Suppressor macrophage treated with lipopolysaccharide for 4 hours (primary cell): ENCODE measurements at regions not wholly inside any gene's neighbourhood (a gene's known extent, or its start where the extent isn't known, plus 50 kb on each side); places are given as distances from the start of the nearest gene placed in this dataset.

Experiments used
- DNase-seq: peaks from one replicate; pipeline ENCODE4 v3.0.0-alpha.2; 2020

DNA sequence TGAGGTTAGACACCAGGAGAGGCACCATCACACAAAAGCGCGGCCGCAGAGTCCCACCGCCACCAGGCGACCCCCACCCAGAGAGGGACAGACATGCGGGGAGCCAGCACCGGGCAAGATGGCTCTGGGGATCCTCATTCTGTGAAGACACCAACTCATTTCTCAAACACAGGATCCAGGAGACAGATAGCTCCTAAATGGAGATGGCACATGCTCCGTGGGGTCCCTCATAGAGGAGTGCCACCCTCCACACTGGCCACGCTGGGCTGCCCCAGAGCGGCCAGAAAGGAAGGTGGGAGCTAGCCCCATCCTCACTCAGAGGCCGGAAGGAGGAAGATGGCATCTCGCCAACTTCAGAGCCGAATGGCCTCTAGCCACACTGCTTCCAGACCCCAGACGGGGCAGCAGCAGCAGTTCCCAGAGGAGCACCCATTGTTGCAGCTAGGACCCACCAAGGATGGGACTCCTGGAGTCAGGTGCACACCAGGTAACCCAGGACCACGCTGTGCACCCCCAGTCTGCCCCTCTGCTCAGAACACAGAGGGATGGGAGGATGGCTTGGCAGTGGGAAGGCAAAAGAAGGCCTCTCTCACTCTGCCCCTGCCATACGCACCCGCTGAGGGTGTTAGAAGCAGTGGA, 78.6 kb downstream of the ZIC5 start:
- DNase-seq = no peak

DNA sequence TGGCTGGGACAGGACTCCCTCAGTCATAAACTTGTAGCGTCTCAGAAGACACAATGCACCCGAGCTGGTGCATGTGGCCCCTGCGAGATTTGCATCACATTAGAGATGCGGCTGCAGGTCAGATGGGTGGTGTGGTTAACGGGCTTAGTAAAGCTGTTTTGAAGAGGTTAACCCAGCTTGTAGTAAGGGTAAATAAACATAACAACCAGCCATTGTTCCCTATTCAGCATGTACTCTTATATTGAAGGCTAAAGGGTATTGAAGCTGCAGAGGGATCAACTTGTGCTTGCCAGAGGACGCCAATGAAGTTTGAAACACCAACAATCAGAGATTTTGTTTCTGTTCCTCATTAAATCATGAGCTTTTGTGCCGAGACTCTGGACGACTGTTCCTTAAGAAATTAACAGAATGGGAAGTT, 79.4 kb downstream of the ZIC5 start:
- DNase-seq = no peak

DNA sequence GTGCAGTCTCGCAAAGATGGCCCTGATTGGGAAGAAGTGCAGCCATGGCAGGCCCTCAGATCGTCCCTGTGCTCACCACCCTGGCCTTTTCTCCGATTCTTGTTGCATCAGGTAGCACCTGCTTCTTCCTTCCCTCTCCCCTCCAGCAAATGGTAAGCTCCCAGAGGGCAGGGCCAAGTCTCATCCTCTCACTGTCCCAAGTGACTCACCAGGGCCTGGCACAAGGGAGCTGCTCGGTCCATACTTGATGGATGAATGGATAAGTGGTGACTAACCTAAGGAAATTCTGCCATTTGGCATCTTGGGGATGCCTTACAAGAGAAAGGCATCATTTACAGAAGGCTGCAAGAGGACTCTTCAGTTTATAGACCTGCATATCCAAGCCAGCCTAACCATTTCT, 84.9 kb downstream of the ZIC5 start:
- no peak for DNase-seq

DNA sequence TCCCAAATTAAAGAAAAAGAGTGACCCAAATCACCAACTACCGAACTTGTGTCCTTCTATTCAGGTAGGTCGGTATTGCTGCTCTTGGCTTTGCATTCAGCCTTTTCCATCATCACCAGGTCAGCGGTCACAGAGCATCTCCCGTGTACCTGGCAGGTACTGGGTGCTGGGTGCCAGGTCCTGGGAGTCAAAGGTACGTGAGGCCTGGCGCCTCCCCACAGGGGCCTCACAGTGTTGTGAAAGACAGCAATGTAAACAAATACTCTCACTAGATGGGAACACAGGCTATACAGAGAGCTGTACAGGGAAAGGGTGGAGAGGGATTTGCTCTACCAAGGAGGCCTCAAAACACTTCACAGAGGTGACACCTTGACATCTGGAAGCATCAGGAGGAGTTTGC, 86.7 kb downstream of the ZIC5 start:
- DNase-seq = no peak

DNA sequence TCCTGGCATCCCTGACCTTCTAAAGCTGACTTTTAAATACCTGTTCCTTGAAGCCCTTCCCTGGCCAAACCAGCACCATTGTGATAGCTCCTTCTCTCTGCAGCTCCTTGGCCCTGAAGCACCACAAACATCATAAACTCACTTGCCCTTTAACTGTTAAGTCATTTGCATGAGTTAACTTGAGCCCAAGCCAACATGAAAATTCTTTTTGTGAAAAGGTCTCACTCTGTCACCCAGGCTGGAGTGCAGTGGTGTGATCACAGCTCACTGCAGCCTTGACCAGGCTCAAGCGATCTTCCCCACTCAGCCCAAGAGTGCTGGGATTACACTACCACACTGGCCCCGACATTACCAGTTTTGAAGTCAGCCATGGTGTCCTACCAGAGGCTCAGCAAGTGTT, 87.8 kb downstream of the ZIC5 start:
- no peak for DNase-seq

DNA sequence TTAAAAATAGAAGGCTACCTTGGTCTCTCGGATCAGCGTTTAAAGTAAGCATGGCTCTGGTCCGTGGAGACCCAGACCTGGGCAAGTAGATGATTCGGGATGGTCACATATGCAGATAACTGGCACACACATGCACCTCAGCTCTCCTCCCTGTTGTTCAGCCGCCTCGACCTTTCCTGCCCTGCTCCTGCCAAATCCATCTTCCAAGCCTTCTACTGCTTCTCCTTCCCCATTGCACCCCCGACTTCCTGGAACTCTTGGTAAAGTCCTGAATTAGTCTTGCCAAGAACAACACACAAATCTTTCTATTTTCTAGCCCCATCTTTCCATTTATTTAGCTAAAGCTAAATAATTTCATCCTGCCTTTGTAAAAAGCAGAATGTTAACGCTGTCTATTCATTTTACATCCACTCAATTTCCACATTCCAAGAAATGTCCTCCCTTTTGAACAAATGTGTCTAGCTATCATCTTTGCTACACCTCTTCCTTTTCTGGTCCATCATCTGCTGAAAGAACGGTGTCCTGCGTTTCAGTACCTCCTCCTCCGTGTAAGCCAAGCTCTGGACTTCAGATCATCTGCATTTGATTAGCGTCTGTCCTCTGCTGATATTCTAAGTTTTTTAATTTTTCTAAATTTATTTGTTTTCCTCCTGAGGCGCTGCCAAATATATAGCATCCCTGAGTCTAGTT, 92.5 kb downstream of the ZIC5 start:
- DNase-seq = no peak

DNA sequence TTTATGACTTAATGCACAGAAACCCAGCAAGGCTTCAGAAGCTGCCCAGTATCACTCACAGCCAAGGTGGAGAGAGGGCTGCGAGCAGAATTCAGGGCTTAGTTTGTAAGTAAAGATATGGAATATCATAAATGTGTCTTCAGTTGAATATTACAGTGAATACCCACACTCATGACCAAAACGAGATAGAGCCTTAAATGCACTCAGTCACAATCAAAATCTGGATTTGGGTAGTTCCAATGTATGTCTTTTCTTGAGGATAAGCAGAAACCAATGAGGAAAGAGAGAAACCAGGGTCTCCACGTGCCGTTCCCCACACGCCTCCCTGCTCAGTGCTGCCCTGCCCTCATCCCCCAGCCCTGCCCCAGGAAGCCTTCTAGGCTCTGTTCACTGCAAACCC, 94.9 kb downstream of the ZIC5 start:
- no peak for DNase-seq

DNA sequence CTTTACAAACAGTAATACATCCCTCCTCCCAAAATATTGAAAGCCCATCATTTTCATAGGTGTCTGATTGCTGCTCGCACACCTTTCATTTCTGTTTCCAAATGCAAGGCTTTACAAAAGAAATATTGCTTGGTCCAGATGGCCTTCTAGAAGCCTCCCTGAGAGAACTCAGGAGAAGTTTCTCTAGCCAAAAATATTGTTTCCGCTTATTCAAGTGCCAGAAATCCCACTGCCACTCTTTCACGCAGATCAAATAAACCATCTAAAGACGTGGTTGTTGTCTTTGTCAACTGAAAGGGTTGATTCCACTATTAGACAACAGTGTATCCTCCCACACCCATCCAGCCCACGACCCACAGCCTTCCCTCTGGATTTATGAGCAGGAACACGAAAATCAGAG, 96.2 kb downstream of the ZIC5 start:
- DNase-seq = no peak

DNA sequence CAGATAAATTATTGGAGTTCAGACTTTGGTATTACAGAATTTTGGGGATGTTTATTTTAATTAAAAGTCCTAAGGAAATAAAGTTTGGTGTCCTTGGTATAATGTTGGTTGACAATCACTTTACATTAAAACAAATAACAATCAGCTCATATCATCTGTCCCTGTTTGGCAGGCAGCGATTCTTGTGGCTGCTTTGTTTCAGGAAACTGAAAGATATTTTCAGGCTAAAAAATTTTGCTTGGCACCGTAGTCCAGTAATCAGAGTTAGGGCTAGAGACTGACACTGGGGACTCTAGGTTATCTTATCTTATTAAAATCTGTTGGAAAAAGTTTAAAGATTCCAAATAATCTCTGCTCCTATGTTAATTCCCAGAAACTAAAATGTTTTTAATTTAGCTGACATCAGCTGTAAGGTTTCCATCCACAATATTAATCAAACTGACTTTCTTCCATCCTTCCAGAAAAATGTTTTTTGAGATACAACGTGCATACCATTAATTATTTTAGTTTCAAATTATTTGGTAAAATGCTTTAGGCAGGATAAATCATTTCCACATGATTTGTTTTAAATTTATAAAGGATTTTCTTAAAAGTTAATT, 97.6 kb downstream of the ZIC5 start:
- DNase-seq = no peak

DNA sequence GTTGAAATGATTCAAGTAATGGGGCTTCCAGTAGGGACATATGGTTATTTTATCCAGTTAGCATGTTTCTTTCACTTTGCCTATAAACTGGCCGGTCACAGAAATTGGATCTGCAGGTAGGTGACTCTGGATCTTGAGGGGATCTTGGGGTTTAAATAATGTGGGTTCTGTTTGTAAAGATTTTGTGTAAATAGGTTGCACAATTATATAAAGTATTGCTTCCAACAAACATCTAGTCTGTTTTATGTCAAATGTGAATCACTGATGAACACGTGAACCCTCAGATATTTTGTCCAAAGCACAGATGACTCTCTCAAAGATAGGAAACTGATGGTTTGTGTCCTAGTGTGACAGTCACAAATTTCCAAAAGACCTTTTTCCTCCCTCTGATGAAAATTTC, 98.4 kb downstream of the ZIC5 start:
- DNase-seq = no peak

DNA sequence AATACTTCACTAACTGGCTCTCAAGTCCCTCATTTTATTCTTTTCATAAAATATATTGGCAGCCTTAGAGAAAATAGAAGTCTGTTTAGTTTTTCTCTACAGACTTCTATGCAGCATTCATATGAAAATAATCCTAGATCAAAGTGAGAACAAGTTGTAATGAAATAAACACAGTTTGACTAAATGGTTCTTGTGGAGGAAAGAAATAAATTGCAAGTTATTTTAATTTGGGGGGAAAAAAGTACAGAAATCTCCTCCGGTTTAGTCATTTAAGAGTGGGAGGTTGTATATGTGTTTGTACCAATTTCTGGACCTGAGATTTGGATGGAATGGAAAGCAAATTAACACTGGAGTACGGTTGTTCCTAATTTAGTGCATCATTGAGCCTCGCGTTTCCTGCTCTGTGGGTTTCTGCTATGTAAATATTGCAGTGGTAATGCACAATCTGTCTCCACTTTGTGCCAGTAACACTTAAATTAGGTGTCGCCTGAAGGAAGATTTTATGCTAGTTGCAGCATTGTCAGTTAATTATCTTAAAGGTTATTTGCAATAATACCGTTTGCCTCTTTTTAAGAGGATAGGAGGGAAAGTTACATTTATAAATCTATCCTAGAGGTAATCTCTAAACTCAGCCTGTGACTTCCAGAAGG, 100.2 kb downstream of the ZIC5 start:
- DNase-seq = no peak

DNA sequence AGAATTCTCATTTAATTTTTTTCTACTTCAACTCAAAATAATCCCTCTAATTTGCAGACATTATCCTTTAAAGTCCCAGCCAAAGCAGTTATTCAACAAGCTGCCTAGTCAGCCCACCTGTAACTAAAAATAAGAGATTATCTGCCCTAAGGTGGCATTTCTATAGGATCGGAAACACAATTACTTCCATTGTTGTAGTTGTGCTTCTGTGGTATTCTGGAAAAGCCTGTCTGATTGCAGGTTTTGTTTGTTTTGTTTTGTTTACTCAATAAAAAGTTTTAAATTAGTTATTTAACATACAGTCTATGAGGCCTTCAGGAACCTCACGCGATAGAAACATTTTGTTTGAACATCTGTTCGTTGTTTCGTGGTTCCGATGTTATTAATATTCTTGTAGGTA, 101.0 kb downstream of the ZIC5 start:
- no peak for DNase-seq

DNA sequence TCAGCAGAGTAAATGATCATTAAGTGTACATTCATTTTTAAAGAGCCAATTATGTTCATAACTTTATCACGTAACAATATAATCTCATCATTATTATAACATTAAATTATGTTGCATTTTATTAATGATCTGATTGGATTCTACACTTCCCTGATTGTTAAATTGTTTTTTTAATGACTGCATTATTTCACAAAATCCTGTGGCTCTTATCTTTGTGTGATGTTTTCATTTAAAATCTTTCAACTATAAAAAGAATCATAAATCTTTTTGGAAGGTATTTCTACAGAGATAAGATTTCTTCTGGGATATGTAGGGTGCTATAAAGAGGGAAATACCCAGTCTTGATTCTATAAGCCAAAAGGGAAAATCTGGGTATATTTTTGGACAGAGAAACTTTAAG, 101.7 kb downstream of the ZIC5 start:
- no peak for DNase-seq

DNA sequence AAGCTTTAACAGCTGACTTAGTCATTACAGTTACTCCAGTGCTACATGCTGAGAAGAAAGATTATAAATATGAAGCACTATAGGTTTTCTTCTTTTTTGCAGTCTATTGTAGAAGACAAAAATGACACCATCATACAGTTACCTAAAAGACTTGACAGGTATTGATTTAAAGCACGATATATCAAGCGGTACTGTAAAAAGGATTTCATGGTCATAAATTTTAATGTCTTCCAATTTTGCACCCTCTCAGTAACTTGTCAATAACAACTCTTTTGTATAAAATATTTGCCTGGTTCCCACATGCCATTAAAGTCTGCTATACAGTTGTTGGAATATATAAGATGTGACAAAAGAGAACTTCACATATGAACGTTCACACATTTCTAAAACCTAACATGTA, 102.8 kb downstream of the ZIC5 start:
- no peak for DNase-seq

DNA sequence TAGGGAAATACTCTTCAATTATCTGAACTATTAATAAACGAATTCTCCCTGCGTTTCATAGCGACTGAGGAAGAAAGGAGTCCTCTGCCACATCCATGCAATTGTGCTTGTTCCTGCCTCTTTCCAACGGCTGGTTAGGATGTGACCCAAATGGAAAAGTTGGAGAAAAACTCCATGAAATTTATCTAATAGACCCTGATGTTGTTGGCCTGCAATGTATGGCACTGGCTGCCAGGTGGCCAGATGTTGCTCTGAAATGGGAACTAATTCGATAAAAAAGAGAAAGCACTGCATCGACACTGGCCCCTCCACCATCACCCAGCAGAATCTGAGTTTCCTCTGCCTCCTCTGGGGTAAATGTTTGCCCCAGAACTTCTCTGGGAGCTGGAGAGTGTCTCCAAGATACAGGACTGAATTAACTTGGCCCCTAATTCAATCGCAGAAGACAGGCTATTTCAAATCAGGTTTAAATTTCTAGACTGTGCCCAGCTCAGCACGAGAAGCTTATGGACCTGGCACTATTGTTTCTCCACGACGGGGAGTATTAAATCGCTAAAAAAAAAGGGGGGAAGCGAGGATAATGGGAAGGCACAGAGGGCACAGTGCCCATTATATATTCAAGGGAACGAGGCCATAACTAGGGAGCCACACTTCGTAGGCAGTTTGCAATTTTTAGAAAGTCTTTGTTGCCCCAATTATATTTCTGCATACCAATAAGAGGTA, 103.9 kb downstream of the ZIC5 start:
- no peak for DNase-seq

DNA sequence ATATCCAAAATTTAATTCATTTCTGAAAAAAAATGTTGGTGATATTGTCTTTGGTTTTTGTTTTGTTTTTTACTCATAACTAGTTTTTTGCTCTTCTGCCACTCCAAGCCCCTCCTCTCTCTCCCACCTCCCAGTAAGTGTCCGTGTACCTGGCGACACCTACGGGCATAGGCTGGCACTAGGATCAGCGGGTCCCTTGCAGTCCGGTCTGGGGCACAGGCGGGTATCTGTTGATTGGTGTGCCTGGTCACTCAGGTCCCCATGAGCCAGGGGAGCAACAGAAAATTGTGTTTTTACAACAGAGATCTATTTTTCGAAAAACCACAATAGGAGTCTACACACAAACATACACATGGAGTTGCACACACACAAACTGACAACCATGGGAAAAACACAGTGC, 104.8 kb downstream of the ZIC5 start:
- DNase-seq = no peak

DNA sequence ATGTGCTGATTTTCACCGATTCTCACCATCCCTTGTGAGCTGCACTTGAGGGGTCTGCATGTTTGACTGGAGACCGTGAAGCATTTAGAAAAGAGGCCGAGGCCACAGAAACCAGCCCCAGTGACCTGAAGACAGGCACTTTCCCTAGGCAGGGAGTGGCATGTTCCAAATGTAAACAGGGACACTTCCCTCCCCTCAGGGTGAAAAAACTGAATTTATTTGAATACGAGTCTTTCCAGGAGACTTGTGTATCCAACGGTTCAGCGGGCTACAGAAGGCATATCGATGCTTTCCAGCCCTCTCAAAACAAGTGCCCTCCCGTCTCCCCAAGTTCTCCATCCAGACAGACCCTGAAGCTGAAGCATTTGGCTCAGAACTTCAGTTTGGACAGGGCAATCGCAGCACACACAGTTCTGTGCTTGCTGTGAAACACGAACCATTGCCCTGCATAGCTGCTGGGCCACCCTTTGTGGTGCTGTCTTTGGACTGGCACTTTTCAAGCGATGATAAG, 106.1 kb downstream of the ZIC5 start:
- no peak for DNase-seq

DNA sequence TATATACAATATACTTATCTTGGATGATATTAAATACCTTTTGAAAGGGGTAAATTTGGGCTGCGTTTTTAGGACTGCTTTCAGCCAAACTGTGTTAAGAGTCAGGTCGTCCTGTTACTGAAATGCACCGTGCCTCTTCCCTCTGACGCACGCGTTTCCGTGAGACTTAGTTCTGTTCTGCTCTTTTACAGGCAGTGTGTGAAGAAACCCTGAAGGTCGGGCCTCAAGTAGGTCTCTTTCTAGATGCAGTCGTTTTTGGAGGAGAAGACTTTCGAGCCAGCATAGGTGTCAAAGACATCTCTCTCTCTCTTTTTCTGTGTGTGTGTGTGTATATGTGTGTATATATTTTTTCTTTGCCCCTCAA, 107.0 kb downstream of the ZIC5 start:
- DNase-seq = no peak

DNA sequence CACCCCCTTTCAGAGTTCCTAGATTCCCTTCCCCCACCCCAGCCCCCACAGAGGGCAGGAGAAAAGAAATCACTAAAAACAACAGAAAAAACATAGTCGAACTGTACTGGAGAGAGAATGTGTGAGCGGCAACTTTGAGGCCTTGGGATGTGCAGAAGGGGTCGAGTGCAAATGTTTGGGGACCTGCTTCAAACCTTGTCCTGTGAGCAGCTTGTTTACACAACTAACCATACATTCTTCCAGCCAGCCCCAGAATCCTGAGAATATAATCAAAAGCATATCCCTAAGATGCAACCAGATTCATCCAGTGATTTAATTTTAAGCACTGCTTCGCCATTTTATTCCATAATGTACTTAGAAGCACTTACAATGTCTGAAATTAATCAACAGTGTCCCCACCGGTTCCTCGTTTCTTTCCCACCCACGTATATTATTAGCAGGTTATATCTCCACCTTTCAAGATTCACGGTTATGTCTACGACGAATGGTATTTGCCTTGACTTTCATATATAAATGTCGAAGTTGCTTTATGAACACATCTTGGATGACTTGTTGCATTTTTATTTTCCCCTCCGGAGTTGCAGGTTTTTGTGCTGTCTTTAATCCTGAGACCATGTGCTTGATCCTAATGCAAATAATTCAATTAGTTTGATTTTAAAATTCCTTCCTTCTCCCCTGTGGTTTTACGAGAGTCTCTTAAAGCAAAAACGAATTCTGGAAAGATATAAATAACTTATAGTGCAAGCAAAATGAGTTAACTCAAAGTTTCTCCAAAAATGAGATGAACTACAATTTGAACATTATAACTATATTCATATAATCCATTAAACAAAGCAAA, 107.6 kb downstream of the ZIC5 start:
- DNase-seq = no peak

DNA sequence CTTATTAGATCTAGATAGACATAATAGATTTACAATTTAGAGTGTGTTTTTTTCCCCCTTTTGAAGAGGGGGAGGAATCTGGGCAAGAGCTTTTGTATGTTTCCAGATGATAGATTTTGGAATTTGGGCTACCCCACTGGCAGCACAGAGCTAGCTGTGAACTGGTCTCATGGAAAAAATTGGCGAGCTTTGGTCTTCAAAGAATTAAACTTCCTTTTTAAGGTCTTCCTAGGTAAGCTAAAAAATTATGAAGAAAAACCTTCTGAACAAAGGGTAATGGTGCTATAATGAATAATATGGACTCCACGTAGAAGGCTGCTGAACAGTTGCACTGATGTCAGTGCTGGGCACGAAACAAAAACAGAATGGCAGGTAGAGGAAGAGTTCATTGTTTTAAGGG, 109.3 kb downstream of the ZIC5 start:
- DNase-seq = no peak

DNA sequence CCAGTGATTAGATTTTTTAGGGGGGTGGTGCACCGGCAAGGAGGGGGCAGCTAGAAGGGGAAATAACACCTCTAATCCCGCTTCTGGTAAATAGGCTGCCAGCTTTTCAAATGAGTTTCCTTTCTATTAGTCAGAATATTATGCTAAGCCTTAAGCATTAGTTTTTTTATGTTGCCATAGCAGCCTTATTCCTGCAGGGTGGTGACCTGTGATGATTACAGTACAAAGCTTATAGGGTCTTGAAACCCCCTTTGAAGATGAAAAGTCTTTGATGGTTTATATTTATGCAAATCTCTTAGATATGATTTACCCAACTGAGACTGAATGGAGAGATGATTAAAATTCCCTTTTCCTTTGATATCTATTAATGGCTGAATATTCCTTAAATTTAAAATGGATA, 109.8 kb downstream of the ZIC5 start:
- no peak for DNase-seq

DNA sequence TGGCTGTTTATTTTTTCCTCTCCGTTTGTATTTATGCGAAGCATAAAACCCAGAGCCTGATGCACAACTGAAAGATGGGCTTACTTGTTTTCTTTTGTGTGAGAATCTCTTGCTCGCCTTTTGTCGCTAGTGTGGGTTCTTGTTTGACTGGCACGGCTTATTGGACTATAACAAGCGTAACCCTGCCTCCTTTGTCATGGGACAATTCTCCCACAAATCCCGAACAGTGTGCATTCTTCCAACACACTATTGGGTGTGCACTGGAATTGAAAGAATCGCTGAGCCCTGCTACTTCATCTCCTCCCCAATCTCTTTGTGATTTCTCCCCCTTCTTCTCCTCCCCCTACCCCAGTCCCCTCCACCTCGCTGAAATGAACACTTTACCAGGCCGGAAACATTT, 110.8 kb downstream of the ZIC5 start:
- DNase-seq = no peak
